Transverse colon (tissue), 4 donors: ENCODE measurements at regions not wholly inside any gene's neighbourhood (a gene's known extent, or its start where the extent isn't known, plus 50 kb on each side); places are given as distances from the start of the nearest gene placed in this dataset.

Source experiments
- EP300 ChIP-seq: sonication (generic); formaldehyde crosslinking; IDR thresholded peaks from one replicate; pipeline ENCODE4 v1.6.1; 2017; ENCODE audit warnings: antibody characterized with exemption, low read depth
- POLR2A ChIP-seq: fragments of 450-650 bp; IDR thresholded peaks from one replicate; pipeline ENCODE4 v1.6.1; 2016; ENCODE audit warnings: antibody characterized with exemption, mild to moderate bottlenecking, moderate library complexity
- POLR2AphosphoS5 ChIP-seq, 3 donors: sonication (generic); formaldehyde crosslinking; IDR thresholded peaks; one replicate each; pipeline ENCODE4 v1.6.1; 2016; ENCODE audit warnings: antibody characterized with exemption in 3 of 3
- TF ChIP-seq, protein P1 (sequence below), 5 experiments: fragments of 200-600 bp in 3 of 5; fragments of 450-650 bp in 2 of 5; sonication (generic) in 3 of 5; IDR thresholded peaks; 1 replicate in 2 of 5; 2 replicates in 3 of 5; pipeline ENCODE4 v1.5.1; 2016 to 2017; ENCODE audit warnings: antibody characterized with exemption in 5 of 5, inconsistent platforms in 3 of 5, mild to moderate bottlenecking in 2 of 5, moderate library complexity in 1 of 5

DNA sequence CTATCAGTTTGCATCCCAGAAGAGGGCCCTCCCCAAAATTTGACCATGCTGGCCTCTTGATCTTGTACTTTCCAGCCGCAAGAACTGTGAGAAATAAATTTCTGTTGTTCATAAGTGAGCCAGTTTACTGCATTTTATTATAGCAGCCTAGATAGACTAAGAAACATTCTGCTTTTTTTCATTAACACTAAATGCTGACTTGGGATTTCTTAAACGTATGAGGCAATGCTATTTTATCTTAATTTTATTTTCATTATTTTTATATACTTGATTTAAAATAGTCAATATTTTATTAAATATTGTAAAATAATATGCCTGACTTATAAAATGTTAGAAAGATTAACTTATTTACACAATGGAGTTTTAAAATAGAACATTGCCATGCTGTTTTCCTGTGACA is 341.8 kb upstream of the CNTNAP2 start:
- TF ChIP-seq, protein P1, sequence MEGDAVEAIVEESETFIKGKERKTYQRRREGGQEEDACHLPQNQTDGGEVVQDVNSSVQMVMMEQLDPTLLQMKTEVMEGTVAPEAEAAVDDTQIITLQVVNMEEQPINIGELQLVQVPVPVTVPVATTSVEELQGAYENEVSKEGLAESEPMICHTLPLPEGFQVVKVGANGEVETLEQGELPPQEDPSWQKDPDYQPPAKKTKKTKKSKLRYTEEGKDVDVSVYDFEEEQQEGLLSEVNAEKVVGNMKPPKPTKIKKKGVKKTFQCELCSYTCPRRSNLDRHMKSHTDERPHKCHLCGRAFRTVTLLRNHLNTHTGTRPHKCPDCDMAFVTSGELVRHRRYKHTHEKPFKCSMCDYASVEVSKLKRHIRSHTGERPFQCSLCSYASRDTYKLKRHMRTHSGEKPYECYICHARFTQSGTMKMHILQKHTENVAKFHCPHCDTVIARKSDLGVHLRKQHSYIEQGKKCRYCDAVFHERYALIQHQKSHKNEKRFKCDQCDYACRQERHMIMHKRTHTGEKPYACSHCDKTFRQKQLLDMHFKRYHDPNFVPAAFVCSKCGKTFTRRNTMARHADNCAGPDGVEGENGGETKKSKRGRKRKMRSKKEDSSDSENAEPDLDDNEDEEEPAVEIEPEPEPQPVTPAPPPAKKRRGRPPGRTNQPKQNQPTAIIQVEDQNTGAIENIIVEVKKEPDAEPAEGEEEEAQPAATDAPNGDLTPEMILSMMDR (IDR thresholded peaks at IDR 0.05) = no peak
- no peak for TF ChIP-seq POLR2A
- no peak for TF ChIP-seq EP300
- TF ChIP-seq POLR2AphosphoS5 (IDR thresholded peaks at IDR 0.05) = no peak
